GM23338 (cell line): ENCODE measurements at regions not wholly inside any gene's neighbourhood (a gene's known extent, or its start where the extent isn't known, plus 50 kb on each side); places are given as distances from the start of the nearest gene placed in this dataset.
A peak's percentile ranks its signal among the peaks of the same experiment; 100 is the strongest.

Source experiments
- ATAC-seq: fragments of 200-7000 bp; cut with Tn5 transposase; 3 replicates; pipeline ENCODE4 v1.9.1; 2020
- DNase-seq: peaks from one replicate; pipeline ENCODE4 v3.0.0-alpha.2; 2015; ENCODE audit warnings: low spot score
- H2AFZ ChIP-seq: fragments of 200-600 bp; sonication (generic); 2 replicates; pipeline ENCODE4 v1.8.0; 2016; ENCODE audit warnings: antibody characterized with exemption, mild to moderate bottlenecking, moderate library complexity
- H3F3A ChIP-seq: fragments of 200-600 bp; sonication (generic); replicated peaks from 2 replicates; pipeline ENCODE4 v1.8.0; 2017; ENCODE audit warnings: antibody characterized with exemption, mixed run types, low read depth
- H3K27ac ChIP-seq: fragments of 200-600 bp; sonication (generic); 2 replicates; pipeline ENCODE4 v1.6.1; 2016; ENCODE audit warnings: low read depth
- H3K27me3 ChIP-seq: fragments of 200-600 bp; sonication (generic); 2 replicates; pipeline ENCODE4 v1.8.0; 2016; ENCODE audit warnings: mild to moderate bottlenecking, mixed run types, moderate library complexity; ENCODE audit not compliant: insufficient read depth
- H3K36me3 ChIP-seq: fragments of 200-600 bp; sonication (generic); 2 replicates; pipeline ENCODE4 v1.8.0; 2016; ENCODE audit warnings: mild to moderate bottlenecking; ENCODE audit not compliant: insufficient read depth
- H3K4me1 ChIP-seq: fragments of 200-600 bp; sonication (generic); 2 replicates; pipeline ENCODE4 v1.8.0; 2016; ENCODE audit warnings: mild to moderate bottlenecking, moderate library complexity; ENCODE audit not compliant: insufficient read depth
- H3K4me2 ChIP-seq: fragments of 200-600 bp; sonication (generic); 2 replicates; pipeline ENCODE4 v1.7.1; 2017; ENCODE audit warnings: mixed run types
- H3K4me3 ChIP-seq: fragments of 200-600 bp; sonication (generic); 2 replicates; pipeline ENCODE4 v1.6.1; 2016; ENCODE audit warnings: mixed run types
- H3K79me2 ChIP-seq: fragments of 200-600 bp; sonication (generic); replicated peaks from 2 replicates; pipeline ENCODE4 v1.8.0; 2017; ENCODE audit warnings: mild to moderate bottlenecking; ENCODE audit not compliant: insufficient read depth
- H3K9me2 ChIP-seq: fragments of 200-600 bp; sonication (generic); 2 replicates; pipeline ENCODE4 v1.8.0; 2017; ENCODE audit not compliant: insufficient read depth
- H4K20me1 ChIP-seq: fragments of 200-600 bp; sonication (generic); replicated peaks from 2 replicates; pipeline ENCODE4 v1.8.0; 2017; ENCODE audit warnings: mild to moderate bottlenecking; ENCODE audit not compliant: insufficient read depth
- H3K27ac Mint-ChIP-seq: 2 replicates; pipeline ENCODE4 v1.8.0; 2020; ENCODE audit warnings: inconsistent platforms, mild to moderate bottlenecking, moderate library complexity, mixed read lengths
- H3K27me3 Mint-ChIP-seq: 3 replicates; pipeline ENCODE4 v1.8.0; 2022; ENCODE audit warnings: low read depth, mild to moderate bottlenecking, moderate library complexity, mixed read lengths, inconsistent platforms; ENCODE audit not compliant: insufficient read depth, poor library complexity
- H3K36me3 Mint-ChIP-seq: 3 replicates; pipeline ENCODE4 v1.8.0; 2021; ENCODE audit warnings: low read depth, mild to moderate bottlenecking, inconsistent platforms, moderate library complexity, mixed read lengths
- H3K4me1 Mint-ChIP-seq: 3 replicates; pipeline ENCODE4 v1.8.0; 2020; ENCODE audit warnings: mild to moderate bottlenecking, inconsistent platforms, mixed read lengths
- H3K4me3 Mint-ChIP-seq: 3 replicates; pipeline ENCODE4 v1.8.0; 2021; ENCODE audit warnings: moderate library complexity, mild to moderate bottlenecking, inconsistent platforms, mixed read lengths
- H3K9me3 Mint-ChIP-seq: 3 replicates; pipeline ENCODE4 v1.8.0; 2020; ENCODE audit warnings: moderate library complexity, mild to moderate bottlenecking, inconsistent platforms, mixed read lengths
- CREB1 ChIP-seq: fragments of 250-450 bp; sonication (Bioruptor Pico); IDR thresholded peaks from 2 replicates; pipeline ENCODE4 v1.5.0; 2020; ENCODE audit warnings: low read depth, mild to moderate bottlenecking, moderate library complexity
- CTCF ChIP-seq, 2 experiments: fragments of 200-600 bp in 1 of 2; sonication (generic) in 1 of 2; conservative IDR thresholded peaks; 2 replicates each; pipeline versions ENCODE4 v1.5.1 to v1.6.1; 2016 to 2017; ENCODE audit warnings: antibody characterized with exemption in 2 of 2, low read depth in 2 of 2, mild to moderate bottlenecking in 2 of 2, moderate library complexity in 1 of 2
- ETS1 ChIP-seq: IDR thresholded peaks from 2 replicates; pipeline ENCODE4 v1.6.1; 2016; ENCODE audit warnings: antibody characterized with exemption
- EZH2 ChIP-seq: fragments of 200-600 bp; sonication (generic); IDR thresholded peaks from one replicate; pipeline ENCODE4 v1.8.0; 2017; ENCODE audit warnings: antibody characterized with exemption, mild to moderate bottlenecking, low read depth; ENCODE audit not compliant: unreplicated experiment
- EZH2phosphoT487 ChIP-seq: fragments of 200-600 bp; sonication (generic); IDR thresholded peaks from one replicate; pipeline ENCODE4 v1.8.1; 2018; ENCODE audit warnings: antibody characterized with exemption; ENCODE audit not compliant: unreplicated experiment
- JUNB ChIP-seq: IDR thresholded peaks from one replicate; pipeline ENCODE4 v1.6.1; 2016; ENCODE audit warnings: antibody characterized with exemption; ENCODE audit not compliant: unreplicated experiment
- NANOG ChIP-seq: IDR thresholded peaks from 2 replicates; pipeline ENCODE4 v1.6.1; 2016; ENCODE audit warnings: antibody characterized with exemption, borderline replicate concordance
- POLR2AphosphoS5 ChIP-seq: IDR thresholded peaks from 2 replicates; pipeline ENCODE4 v1.6.1; 2016; ENCODE audit warnings: antibody characterized with exemption, low read depth
- REST ChIP-seq: IDR thresholded peaks from one replicate; pipeline ENCODE4 v1.6.1; 2018; ENCODE audit warnings: antibody characterized with exemption; ENCODE audit not compliant: unreplicated experiment
- STAT1 ChIP-seq: IDR thresholded peaks from one replicate; pipeline ENCODE4 v1.6.1; 2016; ENCODE audit warnings: antibody characterized with exemption; ENCODE audit not compliant: unreplicated experiment
- ZNF114 ChIP-seq: fragments of 250-450 bp; sonication (Bioruptor Pico); IDR thresholded peaks from 2 replicates; pipeline ENCODE4 v1.5.0; 2020; ENCODE audit warnings: mild to moderate bottlenecking, moderate library complexity
- ZNF331 ChIP-seq: fragments of 250-450 bp; sonication (Bioruptor Pico); IDR thresholded peaks from 2 replicates; pipeline ENCODE4 v1.5.0; 2020; ENCODE audit warnings: low read depth, mild to moderate bottlenecking, moderate library complexity
- ZNF462 ChIP-seq: fragments of 250-450 bp; sonication (Bioruptor Pico); IDR thresholded peaks from 2 replicates; pipeline ENCODE4 v1.5.0; 2020; ENCODE audit warnings: mild to moderate bottlenecking, moderate library complexity

- Mint-ChIP-seq H3K27me3 (peaks cover 15% of the 10 kb centered on the region), H3K36me3 (no peaks in the 10 kb centered on the region), H3K4me1 (peaks cover 15% of the 10 kb centered on the region), H3K27ac (no peak overlapping the region), H3K4me3 (no peak overlapping the region), H3K9me3 (no peaks in the 10 kb centered on the region)
- H3K27ac ChIP-seq = no peak overlapping the region
- no peak for DNase-seq
- ATAC-seq = peak; percentile 33; the same call in 2 of the 3 replicates
- no peaks in the 10 kb centered on the region; the same call in 1 of the 2 replicates for H3K4me1 ChIP-seq
- no peaks in the 10 kb centered on the region for H3K9me2 ChIP-seq
- no peaks in the 10 kb centered on the region for H4K20me1 ChIP-seq
- H2AFZ ChIP-seq = peak overlapping the region; percentile 20; the same call in 1 of the 2 replicates
- TF ChIP-seq CREB1 (CRISPR knock-in tag) (no peak), NANOG (no peak), ETS1 (no peak), JUNB (no peak), EZH2phosphoT487 (no peak), ZNF331 (CRISPR knock-in tag) (no peak), CTCF (conservative IDR thresholded peaks at IDR 0.05; ENCODE audit: low read depth in 2 of 2) (no peak), ZNF462 (no peak), ZNF114 (CRISPR knock-in tag) (no peak), POLR2AphosphoS5 (no peak), EZH2 (no peak), STAT1 (no peak), REST (no peak)
- no peaks in the 10 kb centered on the region for H3K27me3 ChIP-seq
- no peaks in the 10 kb centered on the region for H3K79me2 ChIP-seq
- no peak overlapping the region for H3K4me3 ChIP-seq
- no peak overlapping the region for H3K4me2 ChIP-seq
- H3F3A ChIP-seq = no peaks in the 10 kb centered on the region
- H3K36me3 ChIP-seq = no peaks in the 10 kb centered on the region
These were observed 136.2 kb upstream of the RUNX3 start for GRCh38 chr1:25066256-25066655.
